ENCODE measurements at regions not wholly inside any gene's neighbourhood (a gene's known extent, or its start where the extent isn't known, plus 50 kb on each side); places are given as distances from the start of the nearest gene placed in this dataset.
"Not testable (repeated sequence)": the region's sequence is repeated elsewhere in the genome, so short reads cannot be mapped to it uniquely, and the experiment has no call there.

DNA sequence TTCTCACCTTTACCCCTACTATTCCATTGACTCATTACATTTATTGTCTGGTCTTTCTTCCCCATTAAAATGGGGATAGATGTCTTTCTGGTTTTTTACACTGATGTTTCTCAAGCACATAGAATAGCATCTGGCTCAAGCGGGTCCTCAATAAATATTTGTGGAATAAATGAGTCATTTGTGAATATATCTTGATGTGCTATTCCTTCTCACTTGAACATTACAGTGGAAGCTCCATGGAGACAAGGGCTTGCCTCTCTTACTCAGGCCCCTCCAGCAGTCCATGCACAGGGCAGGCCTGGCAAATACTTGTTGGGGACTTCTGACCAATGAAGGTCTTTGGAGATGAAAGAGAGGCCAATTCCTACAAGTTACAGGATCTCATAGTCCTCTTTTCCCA is 151.7 kb upstream of the TAS2R1 start:
- Histone ChIP-seq H3K9me3 (ENCODE audit: control insufficient read depth, insufficient read depth, low read length) (no peaks in the 10 kb centered on the region), H3K9ac (ENCODE audit: low read depth, low read length) (no peak overlapping the region), H3K4me3 (ENCODE audit: low read depth, low read length) (no peak overlapping the region), H3K4me1 (ENCODE audit: control insufficient read depth, insufficient read depth, low read length) (peaks cover 7% of the 10 kb centered on the region), H3K27ac (ENCODE audit: low read depth, low read length) (no peak overlapping the region), H3K27me3 (ENCODE audit: control insufficient read depth, insufficient read depth, low read length) (no peaks in the 10 kb centered on the region), H3K36me3 (ENCODE audit: control insufficient read depth, insufficient read depth, low read length) (no peaks in the 10 kb centered on the region)

DNA sequence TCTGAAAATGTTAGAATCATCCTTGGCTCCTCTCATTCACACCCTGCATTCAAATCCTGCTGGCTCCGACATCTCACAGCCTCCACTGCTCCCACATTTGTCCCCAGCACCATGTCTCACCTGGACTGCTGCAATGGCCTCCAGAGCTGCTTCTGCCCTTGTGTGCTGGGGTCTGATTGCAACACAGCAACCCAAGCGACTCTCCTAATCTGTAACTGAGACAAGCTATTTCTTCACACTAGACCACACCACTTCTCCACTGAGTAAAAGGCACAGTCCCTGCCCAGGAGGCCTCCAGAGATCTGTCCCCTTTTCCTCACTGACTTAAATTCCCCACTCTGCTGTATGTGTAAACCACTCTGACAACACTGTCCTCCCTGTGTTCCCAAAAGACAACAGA is 151.1 kb upstream of the TAS2R1 start:
- no peak overlapping the region for H3K9ac ChIP-seq (ENCODE audit: low read depth, low read length)
- no peaks in the 10 kb centered on the region for H3K36me3 ChIP-seq (ENCODE audit: control insufficient read depth, insufficient read depth, low read length)
- H3K4me3 ChIP-seq (ENCODE audit: low read depth, low read length), result no peak overlapping the region
- H3K4me1 ChIP-seq (ENCODE audit: control insufficient read depth, insufficient read depth, low read length), result peaks cover 7% of the 10 kb centered on the region
- no peaks in the 10 kb centered on the region for H3K9me3 ChIP-seq (ENCODE audit: control insufficient read depth, insufficient read depth, low read length)
- no peak overlapping the region for H3K27ac ChIP-seq (ENCODE audit: low read depth, low read length)
- H3K27me3 ChIP-seq (ENCODE audit: control insufficient read depth, insufficient read depth, low read length), result no peaks in the 10 kb centered on the region

DNA sequence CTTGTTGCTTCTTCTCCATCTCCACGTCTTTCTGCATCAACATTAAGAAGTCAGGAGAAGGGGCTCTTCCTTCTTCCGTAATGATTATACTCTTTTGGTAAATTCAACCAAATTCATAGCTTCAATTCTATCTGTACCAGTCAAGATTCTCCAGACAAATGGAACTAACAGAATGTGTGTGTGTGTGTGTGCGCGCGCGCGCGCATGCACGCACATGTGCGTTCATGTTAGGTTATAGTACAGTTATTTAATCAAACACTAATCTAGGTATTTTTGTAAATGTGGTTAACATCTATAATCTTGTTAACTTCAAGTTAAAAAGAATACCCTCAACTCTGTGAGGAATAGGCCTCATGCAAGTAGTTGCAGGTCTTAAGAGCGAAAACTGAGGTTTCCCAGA is 150.3 kb upstream of the TAS2R1 start:
- H3K9me3 ChIP-seq (ENCODE audit: control insufficient read depth, insufficient read depth, low read length), result no peaks in the 10 kb centered on the region
- H3K27me3 ChIP-seq (ENCODE audit: control insufficient read depth, insufficient read depth, low read length), result no peaks in the 10 kb centered on the region
- H3K4me3 ChIP-seq (ENCODE audit: low read depth, low read length), result no peak overlapping the region
- no peaks in the 10 kb centered on the region for H3K36me3 ChIP-seq (ENCODE audit: control insufficient read depth, insufficient read depth, low read length)
- no peak overlapping the region for H3K9ac ChIP-seq (ENCODE audit: low read depth, low read length)
- H3K27ac ChIP-seq (ENCODE audit: low read depth, low read length), result no peak overlapping the region
- H3K4me1 ChIP-seq (ENCODE audit: control insufficient read depth, insufficient read depth, low read length), result peaks cover 7% of the 10 kb centered on the region

DNA sequence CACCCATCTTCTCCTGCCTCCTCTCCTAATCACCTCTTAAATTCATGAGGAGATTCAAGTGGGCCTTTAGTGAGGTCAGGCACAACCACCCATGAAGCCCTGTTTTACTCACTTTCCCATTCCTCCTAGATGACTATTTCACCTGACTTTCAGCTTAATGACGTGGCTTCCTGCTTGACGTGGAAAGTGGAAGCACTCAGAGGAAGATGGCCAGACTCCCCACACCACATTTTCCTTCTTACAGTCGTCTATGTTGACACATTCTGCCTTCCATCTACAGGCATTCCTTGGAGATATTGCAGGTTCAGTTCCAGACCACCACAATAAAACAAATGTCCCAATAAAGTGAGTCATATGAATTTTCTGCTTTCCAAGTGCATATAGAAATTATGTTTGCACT is 146.4 kb upstream of the TAS2R1 start:
- H3K9ac ChIP-seq (ENCODE audit: low read depth, low read length), result no peak overlapping the region
- H3K27me3 ChIP-seq (ENCODE audit: control insufficient read depth, insufficient read depth, low read length), result no peaks in the 10 kb centered on the region
- H3K9me3 ChIP-seq (ENCODE audit: control insufficient read depth, insufficient read depth, low read length), result no peaks in the 10 kb centered on the region
- H3K4me1 ChIP-seq (ENCODE audit: control insufficient read depth, insufficient read depth, low read length), result no peaks in the 10 kb centered on the region
- no peaks in the 10 kb centered on the region for H3K36me3 ChIP-seq (ENCODE audit: control insufficient read depth, insufficient read depth, low read length)
- H3K27ac ChIP-seq (ENCODE audit: low read depth, low read length), result no peak overlapping the region
- H3K4me3 ChIP-seq (ENCODE audit: low read depth, low read length), result no peak overlapping the region

DNA sequence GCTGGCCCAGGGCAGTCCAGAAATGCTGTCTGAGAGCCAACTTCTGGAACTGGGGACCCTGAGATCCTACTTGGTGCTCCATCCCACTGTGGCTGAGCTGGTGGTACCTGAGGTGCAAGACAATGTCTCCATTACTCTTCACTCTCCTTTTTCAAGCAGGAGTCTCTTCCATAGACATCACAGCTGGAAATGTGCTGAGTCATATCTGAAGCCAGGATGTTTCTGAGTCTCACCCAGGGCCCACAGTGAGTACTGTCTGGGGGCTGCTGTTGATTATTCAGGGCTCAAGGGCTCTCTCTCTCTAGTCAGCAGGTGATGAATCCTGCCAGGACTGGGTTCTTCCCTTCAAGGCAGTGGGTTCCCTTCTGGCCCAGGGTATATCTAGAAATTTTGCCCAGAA is 145.2 kb upstream of the TAS2R1 start:
- H3K9ac ChIP-seq (ENCODE audit: low read depth, low read length), result no peak overlapping the region
- H3K27ac ChIP-seq (ENCODE audit: low read depth, low read length), result no peak overlapping the region
- no peak overlapping the region for H3K4me3 ChIP-seq (ENCODE audit: low read depth, low read length)
- H3K9me3 ChIP-seq (ENCODE audit: control insufficient read depth, insufficient read depth, low read length), result no peaks in the 10 kb centered on the region
- no peaks in the 10 kb centered on the region for H3K27me3 ChIP-seq (ENCODE audit: control insufficient read depth, insufficient read depth, low read length)
- H3K36me3 ChIP-seq (ENCODE audit: control insufficient read depth, insufficient read depth, low read length), result no peaks in the 10 kb centered on the region
- H3K4me1 ChIP-seq (ENCODE audit: control insufficient read depth, insufficient read depth, low read length), result no peaks in the 10 kb centered on the region

DNA sequence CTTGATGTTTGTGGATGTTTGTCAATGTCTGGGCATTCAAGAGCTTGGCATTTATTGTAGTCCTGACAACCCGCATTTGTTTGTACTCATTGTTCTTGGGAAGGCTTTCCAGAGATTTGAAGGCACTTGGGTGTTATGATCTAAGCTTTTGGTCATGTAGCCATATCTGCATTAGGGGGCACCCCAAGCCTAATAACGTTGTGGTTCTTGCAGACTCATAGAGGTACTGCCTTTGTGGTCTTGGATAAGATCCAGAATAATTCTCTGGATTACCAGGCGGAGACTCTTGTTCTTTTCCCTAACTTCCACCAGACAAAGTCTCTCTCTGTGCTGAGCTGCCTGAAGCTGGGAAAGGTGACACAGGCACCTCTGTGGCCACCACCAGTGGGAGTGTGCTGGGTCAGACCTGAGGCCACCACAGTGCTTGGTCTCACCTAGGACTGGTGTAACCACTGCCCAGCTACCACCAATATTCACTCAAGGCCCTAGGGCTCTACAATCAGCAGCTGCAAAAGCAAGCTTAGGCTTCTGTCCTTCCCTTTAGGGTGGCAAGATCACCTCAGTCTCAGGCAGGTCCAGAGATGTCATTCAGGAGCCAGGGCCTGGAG is 144.4 kb upstream of the TAS2R1 start:
- Histone ChIP-seq H3K4me1 (ENCODE audit: control insufficient read depth, insufficient read depth, low read length) (no peaks in the 10 kb centered on the region), H3K27ac (ENCODE audit: low read depth, low read length) (no peak overlapping the region), H3K27me3 (ENCODE audit: control insufficient read depth, insufficient read depth, low read length) (no peaks in the 10 kb centered on the region), H3K9ac (ENCODE audit: low read depth, low read length) (no peak overlapping the region), H3K4me3 (ENCODE audit: low read depth, low read length) (no peak overlapping the region), H3K9me3 (ENCODE audit: control insufficient read depth, insufficient read depth, low read length) (no peaks in the 10 kb centered on the region), H3K36me3 (ENCODE audit: control insufficient read depth, insufficient read depth, low read length) (no peaks in the 10 kb centered on the region)

DNA sequence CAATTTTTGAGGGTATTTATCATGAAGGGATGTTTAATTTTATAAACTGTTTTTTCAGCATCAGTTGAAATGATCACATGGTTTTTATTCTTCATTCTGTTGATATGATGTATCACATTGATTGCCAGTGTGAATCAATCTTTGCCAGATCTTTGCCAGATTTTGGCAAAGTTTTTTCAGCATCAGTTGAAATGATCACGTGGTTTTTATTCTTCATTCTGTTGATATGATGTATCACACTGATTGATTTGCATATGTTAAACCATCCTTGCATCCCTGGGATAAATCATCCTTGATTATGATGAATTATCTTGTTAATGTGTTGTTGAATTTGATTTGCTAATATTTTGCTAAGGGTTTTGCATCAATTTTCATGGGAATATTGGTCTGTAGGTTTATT is 140.9 kb upstream of the TAS2R1 start:
- H3K27ac ChIP-seq (ENCODE audit: low read depth, low read length), result no peak overlapping the region
- no peak overlapping the region for H3K9ac ChIP-seq (ENCODE audit: low read depth, low read length)
- H3K27me3 ChIP-seq (ENCODE audit: control insufficient read depth, insufficient read depth, low read length), result no peaks in the 10 kb centered on the region
- no peaks in the 10 kb centered on the region for H3K9me3 ChIP-seq (ENCODE audit: control insufficient read depth, insufficient read depth, low read length)
- no peak overlapping the region for H3K4me3 ChIP-seq (ENCODE audit: low read depth, low read length)
- no peaks in the 10 kb centered on the region for H3K4me1 ChIP-seq (ENCODE audit: control insufficient read depth, insufficient read depth, low read length)
- H3K36me3 ChIP-seq (ENCODE audit: control insufficient read depth, insufficient read depth, low read length), result no peaks in the 10 kb centered on the region

DNA sequence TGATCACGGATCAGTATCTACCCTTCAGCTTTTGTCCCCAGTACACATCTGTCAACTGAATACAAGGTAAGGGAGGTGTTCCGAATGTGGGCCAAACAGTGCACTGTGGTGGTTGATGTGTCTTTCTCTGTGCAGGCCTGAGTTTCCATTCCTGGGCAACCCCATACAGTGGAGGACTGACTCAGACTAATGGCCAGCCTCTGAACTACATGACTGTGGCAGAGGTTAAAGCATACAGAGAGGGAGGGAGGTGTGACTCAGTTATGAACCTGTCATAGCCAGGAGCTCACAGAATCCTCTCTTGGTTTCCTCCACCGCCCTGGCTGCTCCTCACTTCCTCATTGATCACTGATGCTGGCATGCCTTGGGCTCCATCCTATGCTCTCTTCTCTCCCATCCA is 136.4 kb upstream of the TAS2R1 start:
- H3K9me3 ChIP-seq (ENCODE audit: control insufficient read depth, insufficient read depth, low read length), result no peaks in the 10 kb centered on the region
- H3K4me1 ChIP-seq (ENCODE audit: control insufficient read depth, insufficient read depth, low read length), result no peaks in the 10 kb centered on the region
- no peaks in the 10 kb centered on the region for H3K36me3 ChIP-seq (ENCODE audit: control insufficient read depth, insufficient read depth, low read length)
- H3K27ac ChIP-seq (ENCODE audit: low read depth, low read length), result no peak overlapping the region
- H3K27me3 ChIP-seq (ENCODE audit: control insufficient read depth, insufficient read depth, low read length), result no peaks in the 10 kb centered on the region
- no peak overlapping the region for H3K4me3 ChIP-seq (ENCODE audit: low read depth, low read length)
- no peak overlapping the region for H3K9ac ChIP-seq (ENCODE audit: low read depth, low read length)

DNA sequence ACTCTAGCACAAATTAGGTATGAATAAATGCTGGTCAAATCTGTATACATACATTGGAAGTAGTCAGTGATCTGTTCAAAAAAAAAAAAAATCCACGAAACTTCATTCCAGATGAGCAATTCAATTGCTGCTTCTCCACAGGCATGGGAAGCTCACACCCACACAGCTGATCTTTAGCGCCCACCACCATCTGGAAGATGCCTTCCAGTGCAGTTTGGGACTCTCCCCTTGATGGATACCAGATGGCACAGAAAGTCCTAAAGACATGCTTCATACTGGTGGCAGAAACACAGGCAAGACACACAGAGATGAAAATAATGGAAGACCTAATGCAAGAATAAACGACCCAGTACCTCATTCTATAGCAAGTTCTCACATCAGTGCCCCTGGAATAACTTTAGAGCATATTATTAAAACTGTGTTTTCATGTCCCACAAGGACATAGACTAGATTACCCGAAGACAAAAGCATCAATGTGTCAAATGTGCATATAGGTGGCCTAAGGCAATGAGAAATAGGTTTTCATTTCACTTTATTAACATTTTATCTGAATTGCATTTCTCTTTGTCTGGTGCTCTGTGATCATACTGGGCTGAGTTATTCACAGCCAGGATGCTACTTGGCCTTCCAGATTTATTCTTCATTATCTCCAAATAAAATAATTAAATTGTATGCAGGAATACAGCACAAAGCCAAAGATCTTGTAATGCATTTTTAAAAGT is 135.4 kb upstream of the TAS2R1 start:
- no peaks in the 10 kb centered on the region for H3K4me1 ChIP-seq (ENCODE audit: control insufficient read depth, insufficient read depth, low read length)
- no peak overlapping the region for H3K9ac ChIP-seq (ENCODE audit: low read depth, low read length)
- H3K9me3 ChIP-seq (ENCODE audit: control insufficient read depth, insufficient read depth, low read length), result no peaks in the 10 kb centered on the region
- H3K36me3 ChIP-seq (ENCODE audit: control insufficient read depth, insufficient read depth, low read length), result no peaks in the 10 kb centered on the region
- no peak overlapping the region for H3K27ac ChIP-seq (ENCODE audit: low read depth, low read length)
- no peak overlapping the region for H3K4me3 ChIP-seq (ENCODE audit: low read depth, low read length)
- no peaks in the 10 kb centered on the region for H3K27me3 ChIP-seq (ENCODE audit: control insufficient read depth, insufficient read depth, low read length)

DNA sequence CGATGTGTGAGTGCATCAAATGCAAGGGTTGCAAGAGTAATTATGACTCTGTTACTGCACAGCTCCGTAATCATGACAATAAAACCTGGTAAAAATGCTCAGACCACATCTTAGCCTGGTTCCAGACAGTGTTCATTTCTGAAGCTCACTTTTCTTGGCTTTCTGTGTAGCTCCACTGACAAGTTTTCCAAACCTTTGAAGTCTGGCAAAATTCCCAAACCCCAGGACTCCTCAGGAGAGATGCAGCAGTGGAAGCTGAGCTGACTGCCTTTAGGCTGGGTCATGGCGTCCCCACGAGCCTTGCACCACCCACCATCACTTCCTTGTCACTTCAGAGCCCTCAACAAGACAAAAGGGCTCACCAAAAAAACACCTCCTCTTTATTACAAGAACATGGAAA is 131.6 kb upstream of the TAS2R1 start:
- H3K4me1 ChIP-seq (ENCODE audit: control insufficient read depth, insufficient read depth, low read length), result no peaks in the 10 kb centered on the region
- no peak overlapping the region for H3K4me3 ChIP-seq (ENCODE audit: low read depth, low read length)
- no peak overlapping the region for H3K9ac ChIP-seq (ENCODE audit: low read depth, low read length)
- no peaks in the 10 kb centered on the region for H3K27me3 ChIP-seq (ENCODE audit: control insufficient read depth, insufficient read depth, low read length)
- no peaks in the 10 kb centered on the region for H3K9me3 ChIP-seq (ENCODE audit: control insufficient read depth, insufficient read depth, low read length)
- H3K27ac ChIP-seq (ENCODE audit: low read depth, low read length), result no peak overlapping the region
- no peaks in the 10 kb centered on the region for H3K36me3 ChIP-seq (ENCODE audit: control insufficient read depth, insufficient read depth, low read length)

DNA sequence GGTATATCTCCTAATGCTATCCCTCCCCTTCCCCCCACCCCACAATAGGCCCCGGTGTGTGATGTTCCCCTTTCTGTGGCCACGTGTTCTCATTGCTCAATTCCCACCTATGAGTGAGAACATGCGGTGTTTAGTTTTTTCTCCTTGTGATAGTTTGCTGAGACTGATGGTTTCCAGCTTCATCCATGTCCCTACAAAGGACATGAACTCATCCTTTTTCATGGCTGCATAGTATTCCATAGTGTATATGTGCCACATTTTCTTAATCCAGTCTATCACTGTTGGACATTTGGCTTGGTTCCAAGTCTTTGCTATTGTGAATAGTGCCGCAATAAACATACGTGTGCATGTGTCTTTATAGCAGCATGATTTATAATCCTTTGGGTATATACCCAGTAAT is 122.5 kb upstream of the TAS2R1 start:
- H3K4me3 ChIP-seq (ENCODE audit: low read depth, low read length); H3K4me1 ChIP-seq (ENCODE audit: control insufficient read depth, insufficient read depth, low read length); H3K27me3 ChIP-seq (ENCODE audit: control insufficient read depth, insufficient read depth, low read length); H3K36me3 ChIP-seq (ENCODE audit: control insufficient read depth, insufficient read depth, low read length); H3K9me3 ChIP-seq (ENCODE audit: control insufficient read depth, insufficient read depth, low read length); H3K9ac ChIP-seq (ENCODE audit: low read depth, low read length); H3K27ac ChIP-seq (ENCODE audit: low read depth, low read length): not testable (repeated sequence)
